ENCODE measurements at regions not wholly inside any gene's neighbourhood (a gene's known extent, or its start where the extent isn't known, plus 50 kb on each side); places are given as distances from the start of the nearest gene placed in this dataset.

DNA sequence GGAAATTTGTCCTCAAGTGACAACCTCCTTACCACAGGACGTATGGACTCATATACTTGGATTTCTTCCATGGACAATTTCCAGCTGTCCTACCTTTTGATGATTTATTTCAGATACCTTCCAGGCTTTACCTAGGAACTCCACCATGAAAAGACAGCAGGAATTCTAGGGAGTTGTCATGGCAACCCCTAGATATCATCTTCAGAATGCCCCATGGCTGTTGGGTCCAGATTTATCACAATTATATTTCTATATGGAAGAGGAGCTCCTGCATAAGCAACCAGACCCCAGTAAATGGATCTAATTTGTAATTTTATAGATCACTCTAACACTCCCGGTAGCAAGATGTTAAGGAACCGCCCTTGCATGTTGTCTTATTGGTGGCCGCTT lies 102.3 kb upstream of the ZNF521 start:
- BruUV-seq (replicated peaks) = no TSS peak
- Histone ChIP-seq H2AFZ (replicated peaks; ENCODE audit: low read length, poor library complexity) (no peak overlapping the region), H3K4me2 (ENCODE audit: low read depth, low read length) (no peak overlapping the region), H3K56ac (ENCODE audit: extremely low read depth, insufficient read depth, low read length) (no peak overlapping the region), H2AK9ac (replicated peaks; ENCODE audit: low read depth, low read length, poor library complexity) (no peak overlapping the region), H3K4me1 (ENCODE audit: control insufficient read depth, insufficient read depth, low read length) (peaks cover 6% of the 10 kb centered on the region; the same call in 1 of the 2 replicates), H2BK5ac (ENCODE audit: low read depth, low read length, poor library complexity, severe bottlenecking) (no peak overlapping the region), H3K36me3 (ENCODE audit: control insufficient read depth, insufficient read depth, low read length) (no peaks in the 10 kb centered on the region), H3K9ac (ENCODE audit: low read depth, low read length) (no peak overlapping the region), H3K14ac (replicated peaks; ENCODE audit: low read depth, low read length) (no peak overlapping the region), H3K4me3 (ENCODE audit: insufficient read depth, low read depth, low read length) (no peak overlapping the region), H3K79me1 (ENCODE audit: low read depth in 1 of 2, low read length in 2 of 2) (no peaks in the 10 kb centered on the region), H3K23ac (ENCODE audit: low read depth, low read length) (no peak overlapping the region), H3K27ac (ENCODE audit: insufficient read depth, low read length) (no peak overlapping the region), H2BK20ac (ENCODE audit: low read depth, low read length) (no peak overlapping the region), H3K27me3 (ENCODE audit: control insufficient read depth, insufficient read depth, low read length) (no peaks in the 10 kb centered on the region), H4K20me1 (ENCODE audit: insufficient read depth, low read length) (no peaks in the 10 kb centered on the region), H2BK15ac (ENCODE audit: low read depth, low read length) (no peak overlapping the region), H3K4ac (ENCODE audit: low read depth, low read length) (no peak overlapping the region), H4K91ac (ENCODE audit: insufficient read depth, low read depth, low read length) (no peak overlapping the region), H3K18ac (ENCODE audit: low read depth, low read length) (peak overlapping the region; percentile 64; the same call in 1 of the 2 replicates), H4K5ac (ENCODE audit: low read depth, low read length) (no peak overlapping the region), H4K8ac (ENCODE audit: low read depth in 2 of 2, low read length in 2 of 2) (no peak overlapping the region), H2BK120ac (ENCODE audit: low read depth, low read length) (no peak overlapping the region), H3K9me3 (ENCODE audit: control insufficient read depth, insufficient read depth, low read length) (peaks cover 2% of the 10 kb centered on the region; the same call in 1 of the 2 replicates), H3K9me1 (ENCODE audit: insufficient read depth, low read length) (no peaks in the 10 kb centered on the region), H2AK5ac (ENCODE audit: low read depth, low read length) (no peak overlapping the region)
- ATAC-seq (ENCODE audit: low read depth) (no peak), DNase-seq (no peak)
- in situ Hi-C loops (cut with MboI; ENCODE audit: low sequenced_read_pairs) (no loop called here), dilution Hi-C loops (cut with HindIII; ENCODE audit: low sequenced_read_pairs, unreplicated experiment) (no loop called here), intact Hi-C loops (cut with micrococcal nuclease) (no loop called here)
- no CpG with 5 or more reads among the region's 4 CpGs for WGBS, 2 experiments (ENCODE audit: extremely low coverage in 2 of 2, insufficient read length in 1 of 2)
- ChIA-PET POLR2A (ENCODE audit: unreplicated experiment) (no interaction called here), CTCF (no interaction called here)
- TF ChIP-seq NFE2L2 (IDR thresholded peaks at IDR 0.05; ENCODE audit: low read depth, low read length) (no peak), CHD1 (IDR thresholded peaks at IDR 0.05; ENCODE audit: low read depth, low read length) (no peak), CEBPB (IDR thresholded peaks at IDR 0.05; ENCODE audit: low read depth, low read length) (no peak), BHLHE40 (IDR thresholded peaks at IDR 0.05; ENCODE audit: low read depth, low read length) (no peak), POLR2A (IDR thresholded peaks at IDR 0.05; ENCODE audit: low read depth, low read length) (no peak), USF2 (IDR thresholded peaks at IDR 0.05; ENCODE audit: low read depth, low read length) (no peak)

Measured in IMR-90 (cell line).